ENCODE measurements at regions not wholly inside any gene's neighbourhood (a gene's known extent, or its start where the extent isn't known, plus 50 kb on each side); places are given as distances from the start of the nearest gene placed in this dataset.

DNA sequence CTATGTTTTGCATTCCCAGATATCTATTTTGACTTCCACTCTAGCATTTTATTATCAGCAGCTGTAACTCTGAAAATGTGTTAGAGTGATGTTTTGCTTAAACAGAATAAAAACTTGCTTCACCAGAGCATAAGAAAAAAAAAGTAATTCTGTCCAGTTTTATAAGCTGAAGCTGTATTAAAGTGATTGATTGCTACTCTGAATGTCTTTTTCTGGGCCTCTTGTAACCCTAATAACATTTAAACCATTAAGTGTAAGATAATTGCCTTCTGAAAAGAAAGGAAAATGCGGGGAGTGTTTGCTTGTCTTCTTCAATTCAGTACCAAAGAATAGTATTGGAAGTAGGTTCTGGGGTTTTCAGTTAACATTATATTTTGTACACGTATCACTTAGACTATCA is 57.9 kb upstream of the UBE2E1 start:
- TF ChIP-seq, protein P1, sequence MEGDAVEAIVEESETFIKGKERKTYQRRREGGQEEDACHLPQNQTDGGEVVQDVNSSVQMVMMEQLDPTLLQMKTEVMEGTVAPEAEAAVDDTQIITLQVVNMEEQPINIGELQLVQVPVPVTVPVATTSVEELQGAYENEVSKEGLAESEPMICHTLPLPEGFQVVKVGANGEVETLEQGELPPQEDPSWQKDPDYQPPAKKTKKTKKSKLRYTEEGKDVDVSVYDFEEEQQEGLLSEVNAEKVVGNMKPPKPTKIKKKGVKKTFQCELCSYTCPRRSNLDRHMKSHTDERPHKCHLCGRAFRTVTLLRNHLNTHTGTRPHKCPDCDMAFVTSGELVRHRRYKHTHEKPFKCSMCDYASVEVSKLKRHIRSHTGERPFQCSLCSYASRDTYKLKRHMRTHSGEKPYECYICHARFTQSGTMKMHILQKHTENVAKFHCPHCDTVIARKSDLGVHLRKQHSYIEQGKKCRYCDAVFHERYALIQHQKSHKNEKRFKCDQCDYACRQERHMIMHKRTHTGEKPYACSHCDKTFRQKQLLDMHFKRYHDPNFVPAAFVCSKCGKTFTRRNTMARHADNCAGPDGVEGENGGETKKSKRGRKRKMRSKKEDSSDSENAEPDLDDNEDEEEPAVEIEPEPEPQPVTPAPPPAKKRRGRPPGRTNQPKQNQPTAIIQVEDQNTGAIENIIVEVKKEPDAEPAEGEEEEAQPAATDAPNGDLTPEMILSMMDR (IDR thresholded peaks at IDR 0.05): no peak
- TF ChIP-seq POLR2A (IDR thresholded peaks at IDR 0.05): no peak

Data from right lobe of liver (tissue), 4 donors.